Breast epithelium (tissue), 3 donors: ENCODE measurements at regions not wholly inside any gene's neighbourhood (a gene's known extent, or its start where the extent isn't known, plus 50 kb on each side); places are given as distances from the start of the nearest gene placed in this dataset.

Source experiments
- POLR2A ChIP-seq: fragments of 450-650 bp; IDR thresholded peaks from one replicate; pipeline ENCODE4 v1.6.1; 2016; ENCODE audit warnings: antibody characterized with exemption, mild to moderate bottlenecking, moderate library complexity
- POLR2AphosphoS5 ChIP-seq, 3 donors: sonication (generic); formaldehyde crosslinking; IDR thresholded peaks; one replicate each; pipeline ENCODE4 v1.6.1; 2017; ENCODE audit warnings: antibody characterized with exemption in 3 of 3
- TF ChIP-seq, protein P1 (sequence below), 3 donors: fragments of 450-650 bp; IDR thresholded peaks; one replicate each; pipeline ENCODE4 v1.5.1; 2016 to 2017; ENCODE audit warnings: antibody characterized with exemption in 3 of 3, mild to moderate bottlenecking in 3 of 3, moderate library complexity in 3 of 3

DNA sequence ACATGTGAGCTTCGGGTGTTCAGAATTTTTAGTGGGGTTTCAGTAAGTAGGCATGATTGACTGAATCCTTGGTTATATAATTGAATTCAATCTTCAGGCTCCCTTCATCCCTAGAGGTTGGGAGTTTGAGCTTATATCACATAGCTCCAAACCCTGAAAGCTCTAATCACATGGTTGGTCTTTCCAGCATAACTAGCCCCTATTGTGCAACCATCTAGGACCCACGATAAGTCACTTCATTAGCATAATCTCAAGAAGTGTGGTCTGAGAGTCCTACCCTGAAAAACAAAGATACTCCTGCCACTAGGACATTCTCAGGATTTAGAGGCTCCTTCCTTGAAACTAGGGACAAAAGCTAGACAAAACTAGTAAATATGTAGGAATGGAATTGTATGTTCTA lies 348.9 kb upstream of the CBLB start:
- TF ChIP-seq, protein P1, sequence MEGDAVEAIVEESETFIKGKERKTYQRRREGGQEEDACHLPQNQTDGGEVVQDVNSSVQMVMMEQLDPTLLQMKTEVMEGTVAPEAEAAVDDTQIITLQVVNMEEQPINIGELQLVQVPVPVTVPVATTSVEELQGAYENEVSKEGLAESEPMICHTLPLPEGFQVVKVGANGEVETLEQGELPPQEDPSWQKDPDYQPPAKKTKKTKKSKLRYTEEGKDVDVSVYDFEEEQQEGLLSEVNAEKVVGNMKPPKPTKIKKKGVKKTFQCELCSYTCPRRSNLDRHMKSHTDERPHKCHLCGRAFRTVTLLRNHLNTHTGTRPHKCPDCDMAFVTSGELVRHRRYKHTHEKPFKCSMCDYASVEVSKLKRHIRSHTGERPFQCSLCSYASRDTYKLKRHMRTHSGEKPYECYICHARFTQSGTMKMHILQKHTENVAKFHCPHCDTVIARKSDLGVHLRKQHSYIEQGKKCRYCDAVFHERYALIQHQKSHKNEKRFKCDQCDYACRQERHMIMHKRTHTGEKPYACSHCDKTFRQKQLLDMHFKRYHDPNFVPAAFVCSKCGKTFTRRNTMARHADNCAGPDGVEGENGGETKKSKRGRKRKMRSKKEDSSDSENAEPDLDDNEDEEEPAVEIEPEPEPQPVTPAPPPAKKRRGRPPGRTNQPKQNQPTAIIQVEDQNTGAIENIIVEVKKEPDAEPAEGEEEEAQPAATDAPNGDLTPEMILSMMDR (IDR thresholded peaks at IDR 0.05), result no peak
- TF ChIP-seq POLR2AphosphoS5 (IDR thresholded peaks at IDR 0.05), result no peak
- no peak for TF ChIP-seq POLR2A
